Trophoblast cell (in vitro differentiated cells and primary cell): ENCODE measurements at regions not wholly inside any gene's neighbourhood (a gene's known extent, or its start where the extent isn't known, plus 50 kb on each side); places are given as distances from the start of the nearest gene placed in this dataset.

ENCODE experiments used
- DNase-seq, 2 donors: peaks; one replicate each; pipeline ENCODE4 v3.0.0-alpha.2; 2016
- H2AFZ ChIP-seq: 2 replicates; pipeline ENCODE4 v1.6.1; 2013; ENCODE audit warnings: low read length, moderate library complexity, mild to moderate bottlenecking; ENCODE audit not compliant: insufficient read depth, poor library complexity
- H2AK5ac ChIP-seq: 2 replicates; pipeline ENCODE4 v1.6.1; 2013; ENCODE audit warnings: mild to moderate bottlenecking, low read length
- H2BK120ac ChIP-seq: 2 replicates; pipeline ENCODE4 v1.6.1; 2013; ENCODE audit warnings: low read length, mild to moderate bottlenecking, moderate library complexity; ENCODE audit not compliant: insufficient read depth, poor library complexity
- H2BK12ac ChIP-seq: 2 replicates; pipeline ENCODE4 v1.6.1; 2013; ENCODE audit warnings: mild to moderate bottlenecking, low read length, moderate library complexity
- H2BK5ac ChIP-seq: 2 replicates; pipeline ENCODE4 v1.6.1; 2013; ENCODE audit warnings: low read length, low read depth, moderate library complexity, mild to moderate bottlenecking; ENCODE audit not compliant: poor library complexity
- H3K14ac ChIP-seq: 2 replicates; pipeline ENCODE4 v1.6.1; 2013; ENCODE audit warnings: mild to moderate bottlenecking, low read length
- H3K18ac ChIP-seq: 2 replicates; pipeline ENCODE4 v1.6.1; 2013; ENCODE audit warnings: mild to moderate bottlenecking, low read length
- H3K23ac ChIP-seq: 2 replicates; pipeline ENCODE4 v1.6.1; 2013; ENCODE audit warnings: low read length
- H3K27ac ChIP-seq: 2 replicates; pipeline ENCODE4 v1.5.1; 2013; ENCODE audit warnings: low read depth, mild to moderate bottlenecking, inconsistent platforms, low read length, moderate library complexity
- H3K27me3 ChIP-seq: 2 replicates; pipeline ENCODE4 v1.6.1; 2013; ENCODE audit warnings: inconsistent platforms, mild to moderate bottlenecking, low read length, moderate library complexity; ENCODE audit not compliant: insufficient read depth
- H3K36me3 ChIP-seq, 2 experiments: 1 replicate in 1 of 2; 2 replicates in 1 of 2; pipeline ENCODE4 v1.6.1; 2013; ENCODE audit warnings: low read length in 2 of 2, mild to moderate bottlenecking in 2 of 2, moderate library complexity in 1 of 2; ENCODE audit not compliant: insufficient read depth in 2 of 2, control insufficient read depth in 1 of 2
- H3K4ac ChIP-seq: 2 replicates; pipeline ENCODE4 v1.6.1; 2013; ENCODE audit warnings: low read depth, mild to moderate bottlenecking, low read length, moderate library complexity
- H3K4me1 ChIP-seq, 2 experiments: 1 replicate in 1 of 2; 2 replicates in 1 of 2; pipeline ENCODE4 v1.6.1; 2013; ENCODE audit warnings: low read length in 2 of 2, mild to moderate bottlenecking in 2 of 2, moderate library complexity in 1 of 2; ENCODE audit not compliant: insufficient read depth in 2 of 2, control insufficient read depth in 1 of 2
- H3K4me2 ChIP-seq: 2 replicates; pipeline ENCODE4 v1.6.1; 2013; ENCODE audit warnings: inconsistent platforms, mild to moderate bottlenecking, low read length, moderate library complexity
- H3K4me3 ChIP-seq: 2 replicates; pipeline ENCODE4 v1.5.1; 2013; ENCODE audit warnings: mild to moderate bottlenecking, low read depth, low read length, inconsistent platforms
- H3K79me1 ChIP-seq: one replicate; pipeline ENCODE4 v1.6.1; 2013; ENCODE audit warnings: low read length
- H3K79me2 ChIP-seq: 2 replicates; pipeline ENCODE4 v1.6.1; 2013; ENCODE audit warnings: low read length, mild to moderate bottlenecking; ENCODE audit not compliant: control insufficient read depth, insufficient read depth, poor library complexity
- H3K9ac ChIP-seq: 2 replicates; pipeline ENCODE4 v1.6.1; 2013; ENCODE audit warnings: mild to moderate bottlenecking, low read length
- H3K9me3 ChIP-seq: 2 replicates; pipeline ENCODE4 v1.6.1; 2013; ENCODE audit warnings: low read depth, mild to moderate bottlenecking, control low read depth, inconsistent platforms, low read length; ENCODE audit not compliant: insufficient read depth
- H4K12ac ChIP-seq: 2 replicates; pipeline ENCODE4 v1.6.1; 2013; ENCODE audit warnings: low read depth, mild to moderate bottlenecking, low read length, moderate library complexity
- H4K8ac ChIP-seq: 2 replicates; pipeline ENCODE4 v1.6.1; 2013; ENCODE audit warnings: low read depth, mild to moderate bottlenecking, low read length, moderate library complexity
- H4K91ac ChIP-seq: one replicate; pipeline ENCODE4 v1.6.1; 2013; ENCODE audit warnings: low read depth, mild to moderate bottlenecking, low read length, moderate library complexity
- WGBS: extraction: QIAGEN DNeasy Blood & Tissue Kit; methylation state at CpG from one replicate; pipeline ENCODE4 v1.1.7; 2013; ENCODE audit warnings: missing lambda C conversion rate; ENCODE audit not compliant: insufficient read length, insufficient coverage; ENCODE audit errors: extremely low coverage; 5-methylcytosine and 5-hydroxymethylcytosine counted together

DNA sequence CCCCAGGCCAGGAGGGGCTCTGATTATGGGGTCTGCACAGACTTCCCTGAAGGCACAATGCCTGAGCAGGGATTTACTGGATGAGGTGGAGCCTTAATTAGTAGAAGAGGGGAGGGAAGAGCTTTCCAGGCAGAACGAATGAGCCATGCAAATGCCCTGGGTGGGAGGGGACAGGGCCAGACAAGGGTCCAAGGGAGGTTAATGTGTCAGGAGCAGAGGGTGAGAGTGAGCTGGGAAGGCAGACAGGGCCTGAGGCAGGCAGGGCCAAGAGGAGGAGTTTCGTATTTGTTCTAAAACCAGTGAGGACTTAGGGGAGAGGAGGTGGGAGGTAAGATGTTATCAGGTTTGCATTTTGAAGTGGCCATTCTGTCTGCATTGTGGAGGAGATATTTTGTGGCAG is 65.3 kb downstream of the NPY start:
- no CpG with 5 or more reads among the region's 2 CpGs for WGBS
- Histone ChIP-seq H3K4me2 (no peak overlapping the region), H3K36me3 (no peaks in the 10 kb centered on the region), H3K14ac (no peak overlapping the region), H3K27me3 (no peaks in the 10 kb centered on the region), H2BK5ac (no peak overlapping the region), H4K12ac (no peak overlapping the region), H4K8ac (no peak overlapping the region), H4K91ac (no peak overlapping the region), H3K23ac (no peak overlapping the region), H3K4ac (no peak overlapping the region), H2BK12ac (no peak overlapping the region), H2AFZ (no peak overlapping the region), H3K9ac (no peak overlapping the region), H2BK120ac (no peak overlapping the region), H3K18ac (no peak overlapping the region), H2AK5ac (no peak overlapping the region), H3K27ac (no peak overlapping the region), H3K79me1 (no peaks in the 10 kb centered on the region), H3K9me3 (peaks cover 2% of the 10 kb centered on the region), H3K79me2 (no peaks in the 10 kb centered on the region), H3K4me1 (peaks cover 4 to 5% of the 10 kb centered on the region in 2 experiments), H3K4me3 (no peak overlapping the region)
- no peak for DNase-seq

- WGBS = no CpG with 5 or more reads among the region's 4 CpGs
These were observed 70.5 kb downstream of the NPY start for GRCh38 chr7:24354456-24354855.

GRCh38 chr7:24356718-24357386 is 72.9 kb downstream of the NPY start:
- H2BK12ac ChIP-seq = no peak overlapping the region
- H3K27me3 ChIP-seq = no peaks in the 10 kb centered on the region
- WGBS = no CpG with 5 or more reads among the region's 6 CpGs

More at GRCh38 chr7:24354456-24354855, 70.5 kb downstream of the NPY start:
- Histone ChIP-seq H2AFZ (no peak overlapping the region), H3K27ac (no peak overlapping the region), H3K79me1 (no peaks in the 10 kb centered on the region), H2BK120ac (no peak overlapping the region), H3K4me1 (peaks cover 2% of the 10 kb centered on the region in 2 experiments), H3K36me3 (no peaks in the 10 kb centered on the region), H4K8ac (no peak overlapping the region), H2BK12ac (no peak overlapping the region), H2AK5ac (no peak overlapping the region), H3K23ac (no peak overlapping the region), H3K79me2 (no peaks in the 10 kb centered on the region), H3K14ac (no peak overlapping the region), H3K4ac (no peak overlapping the region), H3K9ac (no peak overlapping the region), H4K91ac (no peak overlapping the region), H3K18ac (no peak overlapping the region), H4K12ac (no peak overlapping the region), H2BK5ac (no peak overlapping the region), H3K27me3 (no peaks in the 10 kb centered on the region), H3K4me3 (no peak overlapping the region), H3K4me2 (no peak overlapping the region), H3K9me3 (peaks cover 5% of the 10 kb centered on the region)
- peak; percentile 67 to 74 for DNase-seq

DNA sequence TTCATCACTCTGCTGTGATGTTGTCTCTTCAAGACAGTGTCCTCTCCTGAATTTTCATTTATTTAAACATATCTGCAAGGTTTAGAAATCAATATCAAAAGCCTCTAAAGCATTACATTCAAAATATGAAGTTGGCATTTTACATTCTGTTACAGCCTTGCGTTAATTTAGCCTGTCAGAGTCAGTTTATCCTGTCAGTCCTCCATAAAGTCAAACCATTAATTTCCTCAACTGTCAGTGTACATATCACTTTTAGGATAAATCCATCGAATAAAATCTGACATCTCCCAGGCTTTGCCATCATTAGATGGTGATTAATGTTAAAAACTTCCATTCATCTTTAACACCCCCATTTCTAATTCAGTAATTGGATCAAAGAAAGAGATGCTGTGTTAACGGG is 77.0 kb downstream of the NPY start:
- H3K79me2 ChIP-seq = no peaks in the 10 kb centered on the region
- no peak overlapping the region for H2BK5ac ChIP-seq
- no peak overlapping the region for H3K18ac ChIP-seq
- H3K27me3 ChIP-seq = no peaks in the 10 kb centered on the region
- DNase-seq = no peak
- no peak overlapping the region for H2BK120ac ChIP-seq
- H2AK5ac ChIP-seq = no peak overlapping the region
- no peaks in the 10 kb centered on the region for H3K4me1 ChIP-seq
- H3K9me3 ChIP-seq = no peaks in the 10 kb centered on the region
- no peak overlapping the region for H4K8ac ChIP-seq
- H3K4me2 ChIP-seq = no peak overlapping the region
- H4K12ac ChIP-seq = no peak overlapping the region
- no peaks in the 10 kb centered on the region for H3K79me1 ChIP-seq
- H3K14ac ChIP-seq = no peak overlapping the region
- H3K27ac ChIP-seq = no peak overlapping the region
- WGBS = no CpG with 5 or more reads among the region's 3 CpGs
- H2BK12ac ChIP-seq = no peak overlapping the region
- H3K4ac ChIP-seq = no peak overlapping the region
- H3K9ac ChIP-seq = no peak overlapping the region
- no peak overlapping the region for H3K4me3 ChIP-seq
- H3K36me3 ChIP-seq = no peaks in the 10 kb centered on the region
- no peak overlapping the region for H3K23ac ChIP-seq
- H2AFZ ChIP-seq = no peak overlapping the region
- H4K91ac ChIP-seq = no peak overlapping the region

More at GRCh38 chr7:24356718-24357386, 72.9 kb downstream of the NPY start:
- Histone ChIP-seq H3K9me3 (peaks cover 3% of the 10 kb centered on the region), H3K27ac (no peak overlapping the region), H3K4ac (no peak overlapping the region), H3K4me2 (no peak overlapping the region), H2BK120ac (no peak overlapping the region), H3K9ac (no peak overlapping the region), H3K18ac (no peak overlapping the region), H3K79me2 (no peaks in the 10 kb centered on the region), H4K91ac (no peak overlapping the region), H3K4me1 (no peaks in the 10 kb centered on the region), H2BK5ac (no peak overlapping the region), H4K12ac (no peak overlapping the region), H3K79me1 (no peaks in the 10 kb centered on the region), H3K23ac (no peak overlapping the region), H2AK5ac (no peak overlapping the region), H3K36me3 (no peaks in the 10 kb centered on the region), H2AFZ (no peak overlapping the region), H4K8ac (no peak overlapping the region), H3K14ac (no peak overlapping the region), H3K4me3 (no peak overlapping the region)
- DNase-seq = no peak
